Stimulated activated naive CD4-positive, alpha-beta T cell treated with Interleukin-2 at 50 U/mL for 16 hours (primary cell): ENCODE measurements at regions not wholly inside any gene's neighbourhood (a gene's known extent, or its start where the extent isn't known, plus 50 kb on each side); places are given as distances from the start of the nearest gene placed in this dataset.

Source experiments
- DNase-seq: peaks from one replicate; lab custom pipeline; 2025; lab: John Stamatoyannopoulos, UW

DNA sequence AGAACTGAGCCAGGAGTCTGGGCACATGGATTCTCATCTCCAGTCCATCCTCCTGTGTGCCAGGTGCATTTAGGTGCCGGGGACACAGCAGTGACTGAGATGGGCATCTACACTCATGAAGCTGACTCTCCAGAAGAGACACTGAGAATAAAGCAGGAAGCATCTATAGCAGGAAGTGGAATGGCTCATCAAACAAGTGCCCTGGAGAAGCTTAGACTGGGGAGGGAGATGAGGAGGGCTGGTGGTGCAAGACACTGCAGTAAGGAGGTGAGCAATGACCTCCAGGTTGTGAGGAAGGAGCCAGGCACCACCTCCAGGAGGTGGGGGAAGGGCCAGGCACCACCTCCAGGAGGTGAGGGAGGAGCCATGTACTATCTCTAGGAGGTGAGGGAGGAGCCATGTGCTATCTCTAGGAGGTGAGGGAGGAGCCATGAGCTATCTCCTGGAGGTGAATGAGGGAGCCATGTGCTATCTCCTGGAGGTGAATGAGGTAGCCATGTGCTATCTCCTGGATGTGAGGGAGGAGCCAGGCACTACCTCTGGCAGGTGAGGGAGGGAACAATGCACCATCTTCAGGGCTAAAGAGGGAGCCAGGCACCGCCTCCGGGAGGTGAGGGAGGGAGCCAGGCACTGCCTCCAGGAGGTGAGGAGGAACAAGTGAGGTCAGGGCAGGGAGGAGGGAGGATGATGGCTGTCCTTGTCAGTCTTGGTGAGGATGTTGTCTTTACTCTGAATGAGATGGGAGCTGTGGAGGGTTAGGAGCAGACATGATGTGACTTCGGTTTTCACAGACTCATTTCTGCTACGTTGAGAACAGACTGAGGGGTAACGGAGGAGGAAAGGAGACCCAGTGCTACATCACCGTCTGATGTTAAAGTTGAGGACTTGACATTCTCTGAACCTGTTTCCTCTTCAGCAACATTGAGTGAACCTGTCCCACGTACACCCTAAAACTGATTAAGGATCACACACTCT, 961.9 kb upstream of the TMEM132C start:
- DNase-seq, result no peak

DNA sequence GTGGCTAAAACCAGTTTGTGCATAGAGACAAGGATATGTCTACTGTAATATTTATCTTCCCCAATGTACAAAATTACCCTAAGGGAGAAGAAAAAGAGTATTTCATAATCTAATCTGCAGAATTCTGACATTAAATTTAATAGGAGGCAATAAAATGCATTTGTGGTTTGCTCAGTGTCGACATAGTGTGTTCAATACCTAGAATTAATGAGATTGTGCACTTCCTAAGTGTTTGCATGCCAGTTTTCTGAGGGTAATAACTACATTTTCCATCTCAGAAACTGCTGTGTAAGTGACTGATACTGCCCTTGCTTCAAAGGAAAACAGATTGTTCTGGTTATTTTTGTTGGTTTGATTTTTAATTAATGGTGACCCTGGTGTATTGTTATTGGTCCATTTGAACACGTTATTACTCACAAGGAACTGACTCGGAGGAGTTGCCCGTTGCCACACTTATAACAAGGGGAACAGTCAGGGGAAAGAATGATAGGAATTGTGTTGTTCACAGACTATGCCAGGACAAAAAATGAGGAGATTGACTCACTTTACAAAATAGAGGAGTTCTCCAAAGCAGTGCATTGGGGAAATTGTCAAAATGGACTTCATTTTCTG, 960.3 kb upstream of the TMEM132C start:
- DNase-seq, result no peak

DNA sequence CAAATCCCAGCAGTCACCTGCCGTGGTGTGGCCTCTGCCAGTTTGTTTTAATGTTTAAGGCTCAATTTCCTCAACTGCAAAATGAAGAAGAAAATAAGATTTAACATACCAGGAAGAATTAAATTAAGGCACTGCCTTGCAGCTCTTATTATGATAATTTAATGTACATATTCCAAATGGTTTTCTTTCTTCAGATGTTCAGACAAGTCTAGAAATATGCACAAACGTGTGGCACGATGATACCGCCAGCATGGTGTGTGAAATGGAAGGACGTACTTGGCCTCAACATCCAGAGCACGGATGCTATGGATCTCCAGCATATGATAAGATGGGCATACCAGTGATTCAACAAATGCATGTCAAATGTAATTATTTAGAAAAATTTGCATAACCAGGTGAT, 959.4 kb upstream of the TMEM132C start:
- no peak for DNase-seq

DNA sequence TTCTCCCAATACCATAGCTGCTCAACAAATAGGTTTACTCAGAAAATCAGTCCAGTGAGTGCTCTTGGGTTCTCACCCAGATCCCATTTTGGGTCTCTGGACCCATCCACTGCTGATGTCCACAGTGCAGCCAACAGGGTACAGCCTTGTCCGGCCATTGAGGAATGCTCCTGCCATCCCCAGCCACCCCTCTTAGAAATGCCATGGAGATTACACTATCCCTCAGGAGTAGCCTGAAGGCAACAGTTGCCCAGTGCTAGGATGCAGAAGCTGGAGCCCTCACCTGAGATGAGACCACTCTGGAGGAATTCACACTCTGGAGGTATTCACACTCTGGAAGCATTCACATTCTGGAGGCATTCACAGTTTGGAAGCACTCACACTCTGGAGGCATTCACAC, 958.8 kb upstream of the TMEM132C start:
- no peak for DNase-seq

DNA sequence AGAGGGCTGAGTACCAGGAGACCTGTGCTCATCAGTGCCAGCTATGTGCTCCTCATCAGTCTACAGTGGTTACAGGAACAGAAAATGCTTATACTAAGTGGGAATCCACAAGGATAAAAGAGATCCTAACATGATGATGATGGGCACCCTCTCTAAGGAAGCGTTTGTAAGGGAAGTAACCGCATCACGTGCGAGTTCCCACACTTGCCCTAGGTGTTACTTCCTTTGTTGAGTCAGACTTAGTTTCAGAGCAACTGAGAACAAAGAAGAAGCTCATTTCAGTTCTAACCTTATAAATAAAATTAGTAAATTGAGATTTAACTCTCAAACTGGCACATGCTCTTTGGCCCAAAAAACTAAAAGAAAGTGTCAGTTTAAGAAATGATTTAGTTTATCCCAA, 956.4 kb upstream of the TMEM132C start:
- no peak for DNase-seq

DNA sequence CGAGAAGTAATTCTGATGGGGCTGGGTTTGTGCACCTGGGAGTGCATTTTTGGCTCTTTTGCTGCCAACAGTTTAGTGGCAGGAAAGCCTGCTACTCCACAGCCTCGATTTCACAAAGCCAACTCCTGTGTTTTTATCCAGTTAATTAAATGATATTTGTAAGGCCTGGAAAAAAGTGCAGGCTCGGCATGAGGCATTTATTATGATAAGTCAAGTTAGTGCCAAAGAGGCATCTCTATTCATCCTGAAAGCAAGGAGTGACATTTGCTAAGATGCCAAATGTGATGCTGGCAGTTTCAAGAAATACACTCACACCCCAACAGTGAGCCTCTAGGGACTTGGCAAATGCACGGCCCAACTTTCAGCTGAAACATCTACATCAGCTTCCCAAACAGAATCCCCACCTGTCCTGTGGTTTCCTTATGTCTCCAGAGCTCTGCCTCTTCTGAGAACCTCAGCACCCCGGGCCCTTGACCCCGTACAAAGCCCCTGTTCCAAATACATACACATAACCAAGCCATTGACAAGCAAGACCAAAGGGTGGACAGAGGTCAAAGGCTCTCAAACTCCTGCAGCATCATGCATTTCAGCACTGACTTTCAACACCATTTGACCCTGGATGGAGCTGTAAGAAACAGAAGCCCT, 955.1 kb upstream of the TMEM132C start:
- DNase-seq, result no peak

DNA sequence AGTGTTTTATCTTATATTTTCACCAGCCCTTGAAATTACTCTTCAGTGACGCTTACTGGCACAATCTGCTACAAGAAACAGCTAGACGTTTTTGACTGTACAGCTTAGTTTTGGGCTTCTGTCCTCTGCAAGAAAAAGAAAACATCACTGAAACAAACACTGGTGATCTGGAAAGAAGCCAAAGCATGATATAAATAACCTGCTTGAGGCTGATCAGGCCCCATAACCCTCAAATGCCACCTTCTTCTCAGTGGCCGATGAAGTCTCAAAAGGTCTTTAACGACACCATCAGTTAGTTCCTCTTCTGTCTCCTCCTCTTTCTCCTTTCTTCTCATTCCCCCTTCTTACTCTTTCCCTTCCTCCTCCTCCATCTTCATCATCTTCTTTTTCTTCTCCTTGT, 942.3 kb upstream of the TMEM132C start:
- no peak for DNase-seq

DNA sequence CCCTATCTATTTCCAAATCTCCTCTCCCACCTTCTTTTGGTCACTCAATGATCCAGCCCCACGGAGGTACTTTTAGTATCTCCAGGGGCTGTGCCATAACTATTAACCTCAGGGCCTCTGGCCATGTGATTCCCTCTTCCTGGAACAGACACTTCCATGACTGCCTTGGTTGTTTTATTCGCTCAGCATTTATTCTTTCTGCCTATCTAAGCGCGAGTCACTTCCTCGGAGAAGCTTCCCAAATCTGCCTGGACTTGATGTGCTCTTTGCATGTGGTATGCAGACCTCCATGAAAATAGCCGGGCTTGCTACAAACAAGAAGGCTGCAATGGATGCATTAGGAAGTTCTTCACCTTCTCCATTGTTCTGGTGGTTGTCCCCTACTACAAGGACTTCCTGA, 939.0 kb upstream of the TMEM132C start:
- DNase-seq, result no peak

DNA sequence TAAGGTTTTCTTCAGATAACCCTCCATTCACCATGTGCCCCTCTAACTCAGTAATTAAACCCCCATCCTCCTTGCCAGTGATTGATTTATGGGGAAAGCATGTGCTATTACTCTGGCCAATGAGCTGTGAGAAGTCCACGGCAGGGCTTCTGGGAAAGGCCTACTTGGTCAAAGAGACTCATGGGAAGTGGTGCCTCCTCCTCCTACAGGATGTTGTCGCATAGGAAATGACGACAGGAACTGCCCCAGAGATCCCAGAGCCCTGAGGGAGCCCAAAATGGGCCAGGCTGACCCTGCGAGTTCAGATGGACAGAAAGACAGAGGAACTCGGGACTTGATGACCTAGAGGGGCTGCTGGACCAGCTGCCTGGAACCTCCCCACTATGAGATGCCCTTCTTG, 938.1 kb upstream of the TMEM132C start:
- no peak for DNase-seq

DNA sequence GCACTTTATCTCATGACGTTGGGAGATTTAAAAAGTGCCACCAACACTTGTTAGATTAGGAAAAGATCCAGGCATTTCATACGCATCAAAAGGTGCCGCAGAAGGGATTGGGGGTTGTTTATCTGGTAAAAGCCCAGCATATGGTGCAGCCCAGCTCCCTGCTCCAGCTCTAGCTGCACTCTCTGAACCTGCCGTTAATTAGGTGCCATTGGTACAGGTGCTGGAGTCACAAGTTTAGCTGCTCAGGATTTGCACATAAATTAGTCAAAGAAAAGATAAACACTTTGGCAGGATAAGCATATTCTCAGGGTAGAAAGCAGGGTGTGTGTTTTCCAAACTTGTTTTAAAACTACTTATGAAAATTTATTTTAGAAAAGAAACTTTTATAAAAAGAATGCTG, 932.6 kb upstream of the TMEM132C start:
- no peak for DNase-seq

DNA sequence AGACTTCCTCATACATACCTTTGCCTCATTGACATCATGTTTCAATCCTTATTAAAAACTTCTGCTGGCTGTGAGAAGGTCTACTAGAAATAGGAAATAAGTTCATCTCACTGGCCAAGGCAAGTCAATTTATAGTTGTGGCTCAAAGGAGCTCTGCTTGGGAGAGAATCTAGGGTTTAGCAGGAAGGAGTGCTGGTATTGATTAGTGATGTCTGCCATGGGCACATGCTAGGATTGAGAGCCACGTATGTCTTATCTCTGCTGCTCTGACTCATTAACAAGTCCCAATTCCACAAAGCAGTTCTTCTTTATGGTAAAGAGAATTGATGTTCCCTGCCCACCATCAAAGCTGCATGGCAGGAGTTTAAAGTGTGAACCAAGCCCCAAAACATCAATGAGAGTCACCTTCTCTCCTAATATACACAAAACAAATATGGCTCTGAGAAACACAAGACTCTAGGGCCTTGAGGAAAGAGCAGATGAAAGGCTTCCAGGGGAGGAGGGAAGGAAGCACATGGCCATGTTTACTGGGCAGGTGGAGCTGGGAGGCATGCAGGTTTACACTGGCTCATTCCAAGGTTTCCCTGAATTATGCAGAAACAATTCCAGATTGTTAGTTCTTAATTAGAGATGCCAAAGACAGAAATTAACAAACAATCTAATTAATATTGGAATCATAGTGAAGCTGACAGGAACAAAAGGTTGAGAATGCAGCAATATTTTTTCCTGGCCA, 931.9 kb upstream of the TMEM132C start:
- DNase-seq, result no peak

DNA sequence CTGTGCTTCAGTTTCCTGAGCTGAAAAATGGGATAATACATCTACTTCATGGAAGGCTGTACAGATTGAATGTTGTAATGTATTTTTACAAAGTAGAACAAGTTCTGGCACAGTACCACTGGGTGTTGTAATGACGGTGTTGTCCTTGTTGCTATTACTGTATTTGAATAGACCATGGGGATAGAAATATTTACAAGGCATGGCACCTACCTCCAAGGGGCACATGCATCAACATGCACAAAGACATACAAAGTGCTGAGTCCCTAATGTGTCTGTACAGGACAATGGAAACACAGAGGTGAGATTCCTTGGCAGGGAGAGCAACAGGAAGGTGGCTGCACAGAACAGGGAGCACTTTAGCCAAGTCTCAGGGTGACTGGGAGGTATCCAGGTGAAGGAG, 930.6 kb upstream of the TMEM132C start:
- DNase-seq, result no peak

DNA sequence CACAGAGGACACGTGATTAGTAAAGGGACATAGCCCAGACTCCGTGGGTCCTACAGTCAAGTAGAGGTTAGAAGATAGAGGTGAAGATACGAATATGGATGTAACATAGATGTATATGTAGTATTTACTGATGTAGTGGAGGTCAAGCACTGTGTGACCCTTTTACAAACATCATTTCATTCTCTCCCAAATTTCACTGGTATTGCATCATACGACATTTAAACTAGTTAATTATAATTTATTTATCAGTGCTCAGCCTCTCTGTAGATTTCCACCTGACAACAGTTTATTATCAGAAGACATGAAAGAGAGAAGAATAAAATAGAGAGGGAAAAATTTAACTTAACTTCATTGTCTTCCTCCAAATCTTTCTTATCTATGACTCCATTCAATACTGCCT, 927.9 kb upstream of the TMEM132C start:
- DNase-seq, result no peak

DNA sequence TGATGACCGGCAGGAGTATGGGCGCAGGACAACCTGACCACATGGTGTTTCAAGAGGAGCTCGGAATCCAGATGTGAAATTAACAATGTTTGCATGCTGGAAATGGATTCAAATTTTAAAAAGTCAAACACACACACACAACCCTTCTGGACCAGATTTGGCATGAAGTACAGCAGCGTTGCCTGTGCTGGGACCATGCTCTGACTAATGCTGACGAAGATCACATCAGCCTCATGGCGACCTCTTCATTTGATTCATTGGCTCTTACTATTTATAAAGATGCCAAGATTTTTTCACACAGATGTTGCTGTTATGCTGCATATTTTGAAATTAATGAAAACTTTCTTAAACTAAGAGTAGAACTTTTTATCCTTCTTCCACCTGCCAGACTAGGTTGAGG, 926.6 kb upstream of the TMEM132C start:
- DNase-seq, result no peak

DNA sequence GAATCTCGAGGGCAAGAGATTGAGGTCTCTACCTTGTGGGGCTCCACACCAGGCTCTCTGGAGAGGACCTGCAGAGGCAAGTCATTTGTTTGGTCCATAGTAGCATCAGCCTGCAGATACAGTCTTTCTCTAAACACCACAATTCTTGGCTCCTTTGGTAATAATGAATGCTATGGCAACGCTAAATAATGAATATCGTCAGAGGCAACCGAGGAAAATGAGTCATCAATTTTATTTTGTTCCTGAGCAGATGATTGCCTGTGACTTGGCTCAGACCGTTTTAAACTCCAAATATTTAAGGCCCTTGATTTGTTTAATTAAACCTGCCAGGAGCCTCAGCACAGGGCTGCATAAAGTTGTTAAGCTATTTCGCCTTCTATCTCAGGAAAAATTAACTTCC, 924.1 kb upstream of the TMEM132C start:
- DNase-seq, result no peak

DNA sequence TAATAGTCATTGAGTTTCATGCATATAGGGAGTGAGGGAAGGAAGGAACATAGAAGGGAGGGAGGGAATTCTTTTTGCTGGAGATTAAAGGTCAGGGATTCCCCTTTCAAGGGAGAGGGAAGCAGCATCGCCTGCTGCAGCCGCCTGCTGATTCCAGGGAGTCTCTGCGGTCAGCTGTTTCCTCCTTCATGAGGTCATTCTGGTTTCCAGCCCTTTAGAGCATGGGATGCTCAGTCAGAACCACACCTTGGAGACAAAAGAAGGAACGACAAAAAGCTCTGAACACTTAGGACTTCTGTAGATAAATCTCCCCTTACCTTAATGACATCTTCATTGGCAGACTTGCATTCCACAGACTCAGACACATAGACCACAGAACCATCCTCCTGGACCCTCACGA, 923.0 kb upstream of the TMEM132C start:
- no peak for DNase-seq

DNA sequence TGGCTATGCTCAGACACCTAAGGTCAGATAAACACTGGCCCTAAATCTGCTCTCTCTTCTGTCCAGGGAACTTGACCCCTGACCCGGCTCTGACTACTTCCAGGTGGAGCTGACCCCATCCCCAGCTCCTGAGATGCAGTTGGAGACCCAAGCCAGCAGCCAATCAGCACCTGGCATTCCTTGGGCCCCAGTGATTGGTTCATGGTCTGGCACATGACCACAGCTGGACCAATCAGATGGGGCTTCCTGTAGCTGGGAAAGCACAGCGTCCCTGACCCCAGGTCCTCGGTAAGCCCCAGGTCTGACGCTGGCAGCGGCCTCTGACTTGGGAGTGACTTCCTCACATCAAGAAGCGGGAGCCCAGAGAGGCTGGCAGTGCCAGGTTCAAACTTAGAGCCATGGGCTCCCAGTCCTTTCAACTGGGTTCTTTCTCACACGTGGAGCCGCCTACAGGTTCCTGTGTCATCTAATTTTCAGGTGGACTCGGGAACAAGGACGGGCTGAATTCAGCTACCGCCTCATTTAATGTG, 915.4 kb upstream of the TMEM132C start:
- no peak for DNase-seq

DNA sequence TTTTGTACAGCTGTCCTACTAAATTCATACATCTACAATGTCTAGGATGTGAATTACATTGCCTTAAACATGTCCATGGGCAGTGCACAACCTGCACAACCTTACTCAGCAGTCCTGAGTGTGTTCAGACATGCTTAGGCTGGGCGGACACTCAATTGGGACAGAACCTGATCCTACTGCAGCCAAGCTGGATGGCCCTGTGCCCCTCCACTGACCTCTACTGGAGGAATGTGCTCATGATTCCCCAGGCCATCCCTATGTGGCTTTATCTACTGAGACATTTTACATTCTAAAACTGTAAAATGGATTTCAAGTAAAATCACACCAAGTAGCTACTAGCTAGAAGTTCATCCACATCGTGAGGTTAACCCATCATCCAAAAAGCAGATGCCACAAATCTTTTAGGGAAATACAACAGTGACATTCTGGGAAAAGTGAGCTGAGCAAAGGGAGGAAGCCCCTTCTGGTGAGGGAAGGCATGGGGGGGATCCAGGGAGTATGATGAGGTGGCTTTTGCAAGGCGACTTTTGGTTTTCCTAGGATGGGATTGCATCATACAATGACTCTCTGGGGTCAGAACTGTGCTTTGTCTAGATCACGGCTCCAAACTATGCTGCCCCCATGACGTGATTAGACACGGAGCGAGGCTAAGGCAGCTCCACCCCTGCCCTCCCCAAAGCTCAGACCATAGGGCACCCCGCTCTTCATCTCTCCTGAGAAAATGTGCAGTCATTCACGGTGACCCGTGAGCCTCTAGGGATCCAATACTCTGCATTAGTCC, 911.7 kb upstream of the TMEM132C start:
- DNase-seq, result no peak

DNA sequence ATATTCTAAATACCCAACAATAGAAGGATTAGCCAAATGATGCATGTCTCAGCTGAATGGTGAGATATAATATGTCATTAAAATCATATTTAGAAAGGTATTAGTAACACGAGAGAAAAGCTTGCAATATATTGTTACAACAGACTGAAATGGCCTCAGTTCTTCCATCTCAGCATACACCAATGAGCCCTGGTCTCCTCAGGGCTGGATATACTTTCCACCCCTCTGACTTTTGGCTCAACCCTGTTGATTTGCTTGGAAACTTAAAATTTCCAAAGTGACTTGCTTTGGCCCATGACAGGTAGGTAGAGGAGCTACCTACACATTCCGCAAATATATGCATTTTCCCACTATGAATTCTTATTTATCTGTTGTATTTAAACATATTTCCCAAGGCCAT, 908.1 kb upstream of the TMEM132C start:
- no peak for DNase-seq

DNA sequence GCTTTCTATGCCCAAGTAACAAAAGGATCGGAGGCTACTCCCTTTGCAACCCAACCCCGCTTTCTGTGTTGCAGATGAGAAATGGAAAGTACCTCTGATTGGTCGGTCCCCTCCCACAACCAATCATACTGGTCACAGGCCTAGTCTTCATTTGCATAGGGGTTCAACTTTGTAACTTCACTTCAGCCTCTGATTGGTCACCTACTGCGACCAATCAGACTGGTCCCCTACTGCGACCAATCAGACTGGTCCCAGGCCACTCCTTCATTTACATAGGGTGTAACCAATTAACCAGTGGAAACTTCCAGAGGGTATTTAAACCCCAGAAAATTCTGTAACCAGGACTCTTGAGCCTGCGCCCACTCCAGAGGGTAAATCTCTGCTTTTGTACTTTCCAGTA, 906.4 kb upstream of the TMEM132C start:
- DNase-seq, result no peak

DNA sequence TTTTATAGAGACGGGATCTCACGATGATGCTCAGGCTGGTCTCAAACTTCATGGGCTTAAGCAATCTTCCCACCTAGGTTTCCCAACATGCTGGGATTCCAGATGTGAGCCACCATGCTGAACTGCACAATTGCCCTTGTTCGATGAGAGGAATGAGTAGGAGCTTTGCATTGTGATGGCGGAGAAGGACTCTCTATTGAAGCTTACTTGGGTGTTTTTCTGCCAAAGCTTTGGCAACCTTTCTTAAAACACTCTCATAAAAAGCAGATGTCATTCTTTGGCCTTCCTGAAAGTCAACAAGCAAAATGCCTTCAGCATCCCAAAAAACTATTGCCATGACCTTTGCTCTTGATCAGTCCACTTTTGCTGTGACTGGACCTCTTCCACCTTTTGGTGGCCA, 904.8 kb upstream of the TMEM132C start:
- no peak for DNase-seq
